IMR-90 (cell line): ENCODE measurements at regions not wholly inside any gene's neighbourhood (a gene's known extent, or its start where the extent isn't known, plus 50 kb on each side); places are given as distances from the start of the nearest gene placed in this dataset.

ENCODE experiments used
- ATAC-seq: fragments of 200-7000 bp; cut with Tn5 transposase; 2 replicates; pipeline ENCODE4 v1.9.1; 2020; ENCODE audit warnings: low read depth, mild to moderate bottlenecking, moderate library complexity
- BruUV-seq: library from RNA; stranded (reverse); fragments of 400-500 nt; replicated peaks from 2 replicates; lab custom pipeline; 2021; lab: Mats Ljungman, UMichigan
- CTCF ChIA-PET: fragments of 300-600 bp; formaldehyde crosslinking; extraction: SDS; loops from one replicate; lab custom pipeline; 2021; ENCODE audit warnings: antibody characterized with exemption; lab: Yijun Ruan, JAX
- POLR2A ChIA-PET: fragments of 300-600 bp; sonication (Branson Sonifier 250); formaldehyde crosslinking; loops from one replicate; lab custom pipeline; 2022; ENCODE audit warnings: antibody characterized with exemption; ENCODE audit not compliant: unreplicated experiment; lab: Charles Lee
- DNase-seq: peaks from one replicate; pipeline ENCODE4 v3.0.0; 2013
- H2AFZ ChIP-seq: replicated peaks from 2 replicates; pipeline ENCODE3; 2013; ENCODE audit warnings: low read length, mild to moderate bottlenecking; ENCODE audit not compliant: poor library complexity
- H2AK5ac ChIP-seq: 2 replicates; pipeline ENCODE4 v1.6.1; 2013; ENCODE audit warnings: low read depth, low read length, inconsistent platforms
- H2AK9ac ChIP-seq: replicated peaks from 2 replicates; pipeline ENCODE3; 2013; ENCODE audit warnings: mild to moderate bottlenecking, low read depth, low read length, moderate library complexity; ENCODE audit not compliant: poor library complexity
- H2BK120ac ChIP-seq: 2 replicates; pipeline ENCODE4 v1.6.1; 2013; ENCODE audit warnings: low read depth, low read length, inconsistent platforms
- H2BK15ac ChIP-seq: 3 replicates; pipeline ENCODE4 v1.6.1; 2013; ENCODE audit warnings: low read depth, low read length, inconsistent platforms
- H2BK20ac ChIP-seq: 2 replicates; pipeline ENCODE4 v1.6.1; 2013; ENCODE audit warnings: low read depth, mild to moderate bottlenecking, inconsistent platforms, low read length, moderate library complexity
- H2BK5ac ChIP-seq: 2 replicates; pipeline ENCODE4 v1.6.1; 2013; ENCODE audit warnings: mild to moderate bottlenecking, low read depth, low read length, inconsistent platforms; ENCODE audit not compliant: poor library complexity, severe bottlenecking
- H3K14ac ChIP-seq: replicated peaks from 2 replicates; pipeline ENCODE4 v1.6.1; 2013; ENCODE audit warnings: low read depth, low read length, inconsistent platforms
- H3K18ac ChIP-seq: 2 replicates; pipeline ENCODE4 v1.6.1; 2013; ENCODE audit warnings: low read depth, low read length, control low read depth
- H3K23ac ChIP-seq: 2 replicates; pipeline ENCODE4 v1.6.1; 2013; ENCODE audit warnings: low read depth, low read length, inconsistent platforms
- H3K27ac ChIP-seq: 2 replicates; pipeline ENCODE4 v1.5.1; 2013; ENCODE audit warnings: mild to moderate bottlenecking, control low read depth, low read length; ENCODE audit not compliant: insufficient read depth
- H3K27me3 ChIP-seq: 2 replicates; pipeline ENCODE4 v1.6.1; 2013; ENCODE audit warnings: low read length; ENCODE audit not compliant: control insufficient read depth, insufficient read depth
- H3K36me3 ChIP-seq: 2 replicates; pipeline ENCODE4 v1.6.1; 2013; ENCODE audit warnings: low read length, mixed read lengths; ENCODE audit not compliant: control insufficient read depth, insufficient read depth
- H3K4ac ChIP-seq: 2 replicates; pipeline ENCODE4 v1.6.1; 2013; ENCODE audit warnings: low read depth, low read length, inconsistent platforms
- H3K4me1 ChIP-seq: 2 replicates; pipeline ENCODE4 v1.6.1; 2013; ENCODE audit warnings: low read length, mixed read lengths; ENCODE audit not compliant: control insufficient read depth, insufficient read depth
- H3K4me2 ChIP-seq: 2 replicates; pipeline ENCODE4 v1.6.1; 2013; ENCODE audit warnings: low read depth, mild to moderate bottlenecking, control low read depth, low read length, moderate library complexity
- H3K4me3 ChIP-seq: 2 replicates; pipeline ENCODE4 v1.5.1; 2013; ENCODE audit warnings: low read depth, mild to moderate bottlenecking, control low read depth, low read length, moderate library complexity; ENCODE audit not compliant: insufficient read depth
- H3K56ac ChIP-seq: 2 replicates; pipeline ENCODE4 v1.6.1; 2013; ENCODE audit warnings: low read length, inconsistent platforms; ENCODE audit not compliant: insufficient read depth; ENCODE audit errors: extremely low read depth
- H3K79me1 ChIP-seq, 2 experiments: 2 replicates each; pipeline ENCODE4 v1.6.1; 2013; ENCODE audit warnings: low read length in 2 of 2, inconsistent platforms in 1 of 2, low read depth in 1 of 2
- H3K9ac ChIP-seq: 2 replicates; pipeline ENCODE4 v1.6.1; 2013; ENCODE audit warnings: low read depth, low read length, control low read depth
- H3K9me1 ChIP-seq: 2 replicates; pipeline ENCODE4 v1.6.1; 2013; ENCODE audit warnings: low read length, inconsistent platforms; ENCODE audit not compliant: insufficient read depth
- H3K9me3 ChIP-seq: 2 replicates; pipeline ENCODE4 v1.6.1; 2013; ENCODE audit warnings: low read length; ENCODE audit not compliant: control insufficient read depth, insufficient read depth
- H4K20me1 ChIP-seq: 2 replicates; pipeline ENCODE4 v1.6.1; 2013; ENCODE audit warnings: low read length, inconsistent platforms; ENCODE audit not compliant: insufficient read depth
- H4K5ac ChIP-seq: 2 replicates; pipeline ENCODE4 v1.6.1; 2013; ENCODE audit warnings: mild to moderate bottlenecking, low read depth, low read length, control low read depth
- H4K8ac ChIP-seq, 2 experiments: 2 replicates each; pipeline ENCODE4 v1.6.1; 2013; ENCODE audit warnings: low read depth in 2 of 2, low read length in 2 of 2, control low read depth in 1 of 2, inconsistent platforms in 1 of 2
- H4K91ac ChIP-seq: 2 replicates; pipeline ENCODE4 v1.6.1; 2013; ENCODE audit warnings: low read depth, low read length, inconsistent platforms; ENCODE audit not compliant: insufficient read depth
- BHLHE40 ChIP-seq: fragments of 150-350 bp; IDR thresholded peaks from 2 replicates; pipeline ENCODE4 v1.6.1; 2016; ENCODE audit warnings: mild to moderate bottlenecking, low read depth, low read length
- CHD1 ChIP-seq: IDR thresholded peaks from 2 replicates; pipeline ENCODE4 v1.6.1; 2012; ENCODE audit warnings: low read depth, low read length, improper control_type of control experiment
- CTCF ChIP-seq: conservative IDR thresholded peaks from 2 replicates; pipeline ENCODE4 v1.5.1; 2012; ENCODE audit warnings: mild to moderate bottlenecking, low read depth, low read length, improper control_type of control experiment
- ELK1 ChIP-seq: fragments of 150-350 bp; IDR thresholded peaks from 2 replicates; pipeline ENCODE4 v1.6.1; 2016; ENCODE audit warnings: low read depth, mild to moderate bottlenecking, low read length, moderate library complexity, borderline replicate concordance
- MAFK ChIP-seq: IDR thresholded peaks from 2 replicates; pipeline ENCODE4 v1.6.1; 2012; ENCODE audit warnings: low read depth, low read length, improper control_type of control experiment
- MAZ ChIP-seq: IDR thresholded peaks from 2 replicates; pipeline ENCODE4 v1.6.1; 2012; ENCODE audit warnings: low read depth, mild to moderate bottlenecking, low read length, improper control_type of control experiment, moderate library complexity, borderline replicate concordance
- MXI1 ChIP-seq: IDR thresholded peaks from 2 replicates; pipeline ENCODE4 v1.6.1; 2012; ENCODE audit warnings: low read depth, mild to moderate bottlenecking, low read length, moderate library complexity, borderline replicate concordance
- POLR2A ChIP-seq: IDR thresholded peaks from 2 replicates; pipeline ENCODE4 v1.6.1; 2012; ENCODE audit warnings: mild to moderate bottlenecking, low read depth, low read length
- SMC3 ChIP-seq: fragments of 150-350 bp; IDR thresholded peaks from 2 replicates; pipeline ENCODE4 v1.6.1; 2016; ENCODE audit warnings: low read depth, mild to moderate bottlenecking, antibody characterized with exemption, low read length, moderate library complexity
- USF2 ChIP-seq: fragments of 150-350 bp; IDR thresholded peaks from 2 replicates; pipeline ENCODE4 v1.6.1; 2017; ENCODE audit warnings: mild to moderate bottlenecking, antibody characterized with exemption, low read length, low read depth
- dilution Hi-C: fragments of 300-500 bp; cut with HindIII; formaldehyde crosslinking; loops from one replicate; pipeline ENCODE4 v1.14.3; 2018; ENCODE audit warnings: low sequenced_read_pairs; ENCODE audit not compliant: unreplicated experiment
- in situ Hi-C: fragments of 300-500 bp; cut with MboI; formaldehyde crosslinking; loops from 3 replicates; pipeline ENCODE4 v1.14.3; 2019; ENCODE audit warnings: low sequenced_read_pairs, inconsistent platforms, mixed read lengths
- intact Hi-C: fragments of 100-400 bp; cut with micrococcal nuclease; formaldehyde crosslinking; loops from 2 replicates; pipeline ENCODE4 v1.10.0; 2022

- Histone ChIP-seq H3K4me2 (no peak overlapping the region), H4K20me1 (no peaks in the 10 kb centered on the region), H2BK120ac (no peak overlapping the region), H2BK15ac (no peak overlapping the region), H3K23ac (no peak overlapping the region), H4K8ac (no peak overlapping the region), H3K36me3 (no peaks in the 10 kb centered on the region), H3K56ac (no peak overlapping the region), H3K27me3 (no peaks in the 10 kb centered on the region), H3K4me1 (no peaks in the 10 kb centered on the region), H3K9ac (no peak overlapping the region), H3K14ac (no peak overlapping the region), H2AFZ (no peak overlapping the region), H3K4ac (no peak overlapping the region), H2AK5ac (no peak overlapping the region), H3K27ac (no peak overlapping the region), H2BK20ac (no peak overlapping the region), H3K4me3 (no peak overlapping the region), H3K9me1 (no peaks in the 10 kb centered on the region), H3K18ac (no peak overlapping the region), H2AK9ac (no peak overlapping the region), H4K5ac (no peak overlapping the region), H4K91ac (no peak overlapping the region), H2BK5ac (no peak overlapping the region), H3K9me3 (peaks cover 7% of the 10 kb centered on the region), H3K79me1 (no peaks in the 10 kb centered on the region)
- no peak for DNase-seq
- TF ChIP-seq CHD1 (no peak), MAFK (no peak), POLR2A (no peak), MXI1 (no peak), MAZ (no peak), USF2 (no peak), BHLHE40 (no peak), CTCF (no peak), ELK1 (no peak), SMC3 (no peak)
- intact Hi-C loops, result no loop called here
- in situ Hi-C loops, result no loop called here
- POLR2A ChIA-PET, result no interaction called here
- no peak for ATAC-seq
- no TSS peak for BruUV-seq
- dilution Hi-C loops, result no loop called here
- CTCF ChIA-PET, result no interaction called here
Measured at GRCh38 chr14:38012056-38012455, 195.6 kb upstream of the SSTR1 start.
